ENCODE measurements at regions not wholly inside any gene's neighbourhood (a gene's known extent, or its start where the extent isn't known, plus 50 kb on each side); places are given as distances from the start of the nearest gene placed in this dataset.
A peak's percentile ranks its signal among the peaks of the same experiment; 100 is the strongest.
"Not testable (repeated sequence)": the region's sequence is repeated elsewhere in the genome, so short reads cannot be mapped to it uniquely, and the experiment has no call there.

DNA sequence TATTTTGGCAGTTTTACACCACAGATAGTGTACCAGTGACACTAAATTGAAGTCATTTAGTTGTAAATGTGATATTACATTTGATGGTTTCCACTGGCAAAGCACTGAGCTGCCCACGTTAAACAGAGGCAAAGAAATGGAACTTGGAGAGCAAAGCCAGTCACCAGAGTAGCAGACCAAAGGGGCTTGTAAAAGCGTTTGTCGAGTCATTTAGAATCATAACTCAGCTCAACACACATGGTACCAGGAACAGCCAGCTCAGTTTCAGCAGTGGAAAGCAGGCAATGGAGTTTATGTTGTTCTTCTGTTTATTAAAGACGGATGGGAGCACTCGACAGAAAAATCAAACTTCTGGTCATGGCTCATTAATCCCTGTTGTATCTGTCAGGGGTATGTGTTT is 91.2 kb downstream of the POU3F3 start:
- Mint-ChIP-seq H3K9me3 (no peaks in the 10 kb centered on the region), H3K36me3 (ENCODE audit: low read depth) (no peaks in the 10 kb centered on the region), H3K4me3 (no peak overlapping the region), H3K27me3 (peaks cover 4% of the 10 kb centered on the region), H3K27ac (no peak overlapping the region), H3K4me1 (no peaks in the 10 kb centered on the region)
- intact Hi-C loops (cut with micrococcal nuclease) = no loop called here
- no peak for DNase-seq

DNA sequence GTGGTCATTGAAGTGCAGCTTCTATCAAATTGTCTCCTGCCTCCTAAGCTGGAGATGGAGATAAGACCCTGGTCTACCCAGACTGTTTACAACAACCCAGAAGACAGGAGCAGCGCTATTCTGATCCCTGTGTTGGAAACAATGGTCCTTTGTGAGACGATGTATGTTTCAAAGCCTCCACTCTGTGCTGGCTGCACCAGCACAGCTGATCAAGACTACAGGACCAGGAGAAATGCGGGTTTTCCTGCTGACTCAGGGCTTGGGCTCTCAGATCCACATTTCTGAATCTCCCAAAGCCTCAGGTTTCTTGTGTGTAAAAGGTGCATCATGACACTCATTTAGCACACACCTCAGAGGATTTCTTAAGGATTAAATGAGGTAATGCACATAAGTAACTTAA is 92.0 kb downstream of the POU3F3 start:
- Mint-ChIP-seq H3K4me3 (no peak overlapping the region), H3K36me3 (ENCODE audit: low read depth) (no peaks in the 10 kb centered on the region), H3K4me1 (no peaks in the 10 kb centered on the region), H3K9me3 (no peaks in the 10 kb centered on the region), H3K27me3 (peaks cover 8% of the 10 kb centered on the region), H3K27ac (no peak overlapping the region)
- no peak for DNase-seq
- intact Hi-C loops (cut with micrococcal nuclease) = no loop called here

DNA sequence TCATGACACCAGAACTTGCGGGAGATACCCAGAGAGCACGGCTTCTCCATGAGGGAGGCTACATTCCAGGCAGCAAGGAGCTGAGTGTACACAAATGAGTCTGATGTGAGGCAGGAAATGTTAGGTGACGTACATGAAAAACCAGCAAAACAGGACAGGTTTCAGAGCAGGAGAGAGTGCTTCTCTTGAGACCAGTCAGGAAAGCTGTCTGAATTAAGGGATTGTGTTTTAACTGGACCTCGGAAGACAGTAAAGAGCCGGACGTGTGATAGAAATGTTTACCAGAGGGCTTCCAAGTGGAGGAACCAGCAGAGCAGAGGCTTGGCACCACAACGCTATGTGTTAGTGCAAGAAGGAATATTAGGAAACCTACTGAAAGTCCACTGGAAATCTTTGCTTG is 90.4 kb upstream of the MRPS9 start:
- DNase-seq; H3K4me1 Mint-ChIP-seq; intact Hi-C loops (cut with micrococcal nuclease); H3K9me3 Mint-ChIP-seq; H3K4me3 Mint-ChIP-seq; H3K27me3 Mint-ChIP-seq; H3K36me3 Mint-ChIP-seq (ENCODE audit: low read depth); H3K27ac Mint-ChIP-seq: not testable (repeated sequence)

DNA sequence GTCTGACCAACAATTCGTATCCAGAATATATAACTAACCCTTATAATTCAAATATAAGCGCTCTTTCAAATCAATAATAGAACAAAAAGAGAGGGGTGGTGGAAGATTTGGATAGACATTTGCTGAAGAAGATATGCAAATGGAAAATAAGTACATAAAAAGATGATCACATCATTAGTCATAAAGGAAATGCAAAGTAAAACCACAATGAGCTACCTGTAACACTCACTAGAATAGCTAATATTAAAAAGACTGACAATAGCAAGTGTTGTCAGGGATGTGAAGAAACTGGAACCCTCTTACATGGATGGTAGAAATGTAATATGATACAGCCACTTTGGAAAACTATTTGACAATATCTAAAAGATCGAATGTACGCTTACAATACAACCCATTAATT is 84.9 kb upstream of the MRPS9 start:
- no peak for DNase-seq
- no peaks in the 10 kb centered on the region for H3K36me3 Mint-ChIP-seq (ENCODE audit: low read depth)
- H3K4me3 Mint-ChIP-seq = no peak overlapping the region
- H3K9me3 Mint-ChIP-seq = peaks cover 4% of the 10 kb centered on the region
- H3K27ac Mint-ChIP-seq = no peak overlapping the region
- peaks cover 10% of the 10 kb centered on the region for H3K27me3 Mint-ChIP-seq
- no peaks in the 10 kb centered on the region for H3K4me1 Mint-ChIP-seq
- intact Hi-C loops (cut with micrococcal nuclease) = no loop called here

DNA sequence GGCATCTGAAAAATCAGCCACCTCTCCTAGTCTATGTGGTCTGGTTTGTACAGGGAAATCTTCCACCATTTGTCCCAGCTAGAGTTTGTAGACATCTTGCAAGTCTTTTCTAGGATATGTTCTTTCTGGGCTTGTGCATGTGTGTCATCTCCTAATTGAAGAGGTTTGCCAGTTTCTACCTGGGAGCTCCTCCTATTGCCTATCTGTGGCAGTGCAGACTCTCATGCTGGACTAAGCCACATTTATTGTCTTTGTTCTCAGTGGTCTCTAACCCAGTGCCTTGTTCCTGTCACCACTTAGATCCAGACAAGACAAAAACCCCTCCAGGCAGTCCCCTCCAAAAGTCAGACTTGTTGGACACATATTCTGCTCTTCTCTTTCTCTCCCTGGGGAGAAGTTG is 72.0 kb upstream of the MRPS9 start:
- no peak overlapping the region for H3K27ac Mint-ChIP-seq
- peaks cover 20% of the 10 kb centered on the region for H3K9me3 Mint-ChIP-seq
- H3K4me3 Mint-ChIP-seq = no peak overlapping the region
- peaks cover 3% of the 10 kb centered on the region for H3K27me3 Mint-ChIP-seq
- H3K36me3 Mint-ChIP-seq (ENCODE audit: low read depth) = no peaks in the 10 kb centered on the region
- DNase-seq = no peak
- intact Hi-C loops (cut with micrococcal nuclease) = no loop called here
- no peaks in the 10 kb centered on the region for H3K4me1 Mint-ChIP-seq

DNA sequence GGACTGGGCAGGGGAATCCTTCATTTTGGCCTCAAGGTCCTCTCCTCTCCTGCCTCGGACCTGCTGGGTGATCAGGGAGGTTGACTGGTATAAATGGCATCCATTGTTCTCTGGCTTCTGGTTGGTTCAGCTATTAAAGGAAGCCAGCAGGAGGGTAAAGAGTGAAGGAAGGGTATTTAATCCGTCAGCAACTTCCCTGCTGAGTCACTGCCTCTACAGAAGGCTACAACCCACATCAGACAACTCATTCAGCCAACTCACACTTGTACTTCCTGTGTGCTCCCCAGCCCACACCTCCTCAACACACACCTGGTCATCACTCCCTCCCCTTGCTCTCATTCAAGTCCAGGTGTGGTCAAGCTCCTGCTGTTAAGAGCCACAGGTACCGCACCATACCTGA is 68.3 kb upstream of the MRPS9 start:
- no peak for DNase-seq
- peaks cover 3% of the 10 kb centered on the region for H3K27me3 Mint-ChIP-seq
- intact Hi-C loops (cut with micrococcal nuclease) = no loop called here
- H3K9me3 Mint-ChIP-seq = peaks cover 10% of the 10 kb centered on the region
- H3K4me1 Mint-ChIP-seq = no peaks in the 10 kb centered on the region
- no peaks in the 10 kb centered on the region for H3K36me3 Mint-ChIP-seq (ENCODE audit: low read depth)
- H3K4me3 Mint-ChIP-seq = no peak overlapping the region
- H3K27ac Mint-ChIP-seq = no peak overlapping the region

DNA sequence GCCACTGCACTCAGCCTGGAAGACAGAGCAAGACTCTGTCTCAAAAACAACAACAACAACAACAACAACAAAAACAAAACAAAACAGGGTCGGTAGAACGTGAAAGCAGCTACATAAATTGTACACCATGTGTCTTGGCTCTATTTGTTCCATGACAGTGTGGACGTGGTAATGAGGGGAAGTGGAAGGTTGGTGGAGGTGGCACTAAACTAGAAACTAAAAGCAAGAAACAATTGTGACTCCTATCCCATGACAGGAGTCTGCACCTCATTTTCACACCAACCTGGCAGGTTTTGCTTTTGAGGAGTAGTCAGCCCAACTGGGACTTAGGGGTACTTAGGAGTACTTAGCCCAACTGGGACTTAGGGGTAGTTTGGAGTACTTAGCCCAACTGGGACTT is 62.5 kb upstream of the MRPS9 start:
- H3K27ac Mint-ChIP-seq = no peak overlapping the region
- no peaks in the 10 kb centered on the region for H3K27me3 Mint-ChIP-seq
- H3K4me3 Mint-ChIP-seq = no peak overlapping the region
- H3K36me3 Mint-ChIP-seq (ENCODE audit: low read depth) = no peaks in the 10 kb centered on the region
- H3K4me1 Mint-ChIP-seq = no peaks in the 10 kb centered on the region
- H3K9me3 Mint-ChIP-seq = no peaks in the 10 kb centered on the region
- intact Hi-C loops (cut with micrococcal nuclease) = no loop called here
- no peak for DNase-seq

DNA sequence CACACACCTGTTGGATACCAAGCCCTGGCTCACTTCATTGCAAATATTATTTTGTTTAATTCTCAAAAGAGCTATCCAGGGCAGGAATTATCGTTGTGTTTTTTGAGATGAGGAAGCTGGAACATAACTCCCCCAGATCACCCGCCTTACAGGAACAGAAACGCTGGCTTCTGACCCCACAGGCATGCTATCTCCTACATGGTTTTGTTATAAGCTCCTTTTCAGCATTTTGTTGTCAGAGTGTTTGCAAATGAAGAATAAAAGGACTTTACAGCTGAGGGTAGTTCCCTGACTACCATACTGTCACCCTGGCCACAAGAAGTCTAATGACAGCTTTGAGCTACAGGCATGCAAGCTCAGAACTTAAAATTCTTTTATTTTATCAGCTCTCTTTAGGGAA is 62.0 kb upstream of the MRPS9 start:
- Mint-ChIP-seq H3K36me3 (ENCODE audit: low read depth) (no peaks in the 10 kb centered on the region), H3K27ac (no peak overlapping the region), H3K9me3 (no peaks in the 10 kb centered on the region), H3K4me1 (no peaks in the 10 kb centered on the region), H3K27me3 (no peaks in the 10 kb centered on the region), H3K4me3 (no peak overlapping the region)
- intact Hi-C loops (cut with micrococcal nuclease) = no loop called here
- DNase-seq = no peak

DNA sequence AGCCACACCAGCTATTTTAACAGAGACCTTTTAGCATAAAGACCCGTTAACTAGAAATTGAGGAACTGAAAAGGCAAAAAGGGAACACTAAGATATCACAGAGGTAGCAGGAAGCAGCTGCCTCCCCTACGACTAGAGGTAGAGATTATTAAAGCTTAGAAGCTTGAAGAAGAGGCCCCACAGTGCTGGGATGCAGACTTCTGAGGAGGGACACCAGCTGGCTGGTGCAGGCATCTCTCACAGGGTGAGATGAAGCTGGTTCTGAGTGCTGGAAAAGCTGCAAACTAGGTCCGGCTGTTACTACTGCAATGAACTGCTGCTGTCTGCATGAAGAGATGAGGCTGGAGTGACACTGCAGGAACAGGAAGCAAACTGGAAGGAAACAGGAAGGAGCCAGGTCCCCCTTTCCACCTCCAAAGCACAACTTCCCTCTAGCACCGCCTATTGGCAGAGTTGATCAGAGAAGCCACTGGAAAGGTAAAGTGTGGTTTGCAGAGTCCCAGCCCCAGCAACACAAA is 61.2 kb upstream of the MRPS9 start:
- DNase-seq = peak; percentile 59
- no peak overlapping the region for H3K4me3 Mint-ChIP-seq
- intact Hi-C loops (cut with micrococcal nuclease) = no loop called here
- no peaks in the 10 kb centered on the region for H3K36me3 Mint-ChIP-seq (ENCODE audit: low read depth)
- no peaks in the 10 kb centered on the region for H3K27me3 Mint-ChIP-seq
- no peaks in the 10 kb centered on the region for H3K9me3 Mint-ChIP-seq
- no peaks in the 10 kb centered on the region for H3K4me1 Mint-ChIP-seq
- no peak overlapping the region for H3K27ac Mint-ChIP-seq

DNA sequence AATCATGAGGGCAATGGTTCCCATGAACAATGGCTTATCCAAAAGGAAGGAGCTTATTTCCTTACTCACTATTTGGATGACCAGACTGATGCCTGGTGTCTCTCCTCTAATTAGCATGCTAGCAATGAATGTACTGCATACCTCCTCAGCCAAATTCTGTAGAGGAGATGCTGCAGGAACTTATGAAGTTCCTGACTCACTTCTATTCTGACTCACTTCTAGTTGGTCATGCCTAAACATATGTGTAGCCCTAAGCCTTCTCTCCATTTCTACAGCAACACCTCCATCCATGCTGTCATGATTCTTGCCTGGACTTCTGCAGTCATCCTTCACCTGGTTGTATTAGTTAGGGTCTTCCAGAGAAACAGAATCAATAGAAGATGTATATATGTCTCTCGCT is 59.9 kb upstream of the MRPS9 start:
- Mint-ChIP-seq H3K27ac (no peak overlapping the region), H3K36me3 (ENCODE audit: low read depth) (no peaks in the 10 kb centered on the region), H3K27me3 (no peaks in the 10 kb centered on the region), H3K4me1 (no peaks in the 10 kb centered on the region), H3K4me3 (no peak overlapping the region), H3K9me3 (no peaks in the 10 kb centered on the region)
- DNase-seq = no peak
- intact Hi-C loops (cut with micrococcal nuclease) = no loop called here

DNA sequence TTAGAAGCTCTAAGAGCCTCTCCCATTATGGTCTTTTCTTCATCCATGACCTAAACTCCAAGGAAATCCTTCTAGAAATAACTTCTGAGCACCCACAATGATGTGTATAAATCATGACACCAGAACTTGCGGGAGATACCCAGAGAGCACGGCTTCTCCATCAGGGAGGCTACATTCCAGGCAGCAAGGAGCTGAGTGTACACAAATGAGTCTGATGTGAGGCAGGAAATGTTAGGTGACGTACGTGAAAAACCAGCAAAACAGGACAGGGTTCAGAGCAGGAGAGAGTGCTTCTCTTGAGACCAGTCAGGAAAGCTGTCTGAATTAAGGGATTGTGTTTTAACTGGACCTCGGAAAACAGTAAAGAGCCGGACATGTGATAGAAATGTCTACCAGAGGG is 58.1 kb upstream of the MRPS9 start:
- intact Hi-C loops (cut with micrococcal nuclease); H3K27ac Mint-ChIP-seq; H3K4me1 Mint-ChIP-seq; DNase-seq; H3K36me3 Mint-ChIP-seq (ENCODE audit: low read depth); H3K4me3 Mint-ChIP-seq; H3K9me3 Mint-ChIP-seq; H3K27me3 Mint-ChIP-seq: not testable (repeated sequence)

DNA sequence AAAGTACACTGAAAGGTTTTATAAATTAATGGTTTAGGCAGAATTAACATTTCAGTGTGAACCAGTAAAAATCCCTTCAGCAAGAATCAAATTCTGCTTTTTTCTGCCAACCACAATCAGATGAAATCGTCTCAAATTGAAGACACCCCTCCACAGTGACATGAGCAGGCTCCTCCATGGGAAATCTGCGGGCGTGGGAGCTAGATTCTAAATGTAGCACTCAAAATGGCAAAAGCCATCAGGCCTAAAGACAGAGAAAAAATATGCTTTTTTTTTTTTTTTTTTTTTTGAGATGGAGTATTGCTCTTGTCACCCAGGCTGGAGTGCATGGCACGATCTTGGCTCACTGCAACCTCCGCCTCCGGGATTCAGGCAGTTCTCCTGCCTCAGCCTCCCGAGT is 55.8 kb upstream of the MRPS9 start:
- no peak overlapping the region for H3K27ac Mint-ChIP-seq
- H3K27me3 Mint-ChIP-seq = no peaks in the 10 kb centered on the region
- H3K4me1 Mint-ChIP-seq = no peaks in the 10 kb centered on the region
- H3K9me3 Mint-ChIP-seq = no peaks in the 10 kb centered on the region
- H3K36me3 Mint-ChIP-seq (ENCODE audit: low read depth) = no peaks in the 10 kb centered on the region
- intact Hi-C loops (cut with micrococcal nuclease) = no loop called here
- no peak overlapping the region for H3K4me3 Mint-ChIP-seq
- DNase-seq = no peak
